GM21717 (cell line): ENCODE measurements at regions not wholly inside any gene's neighbourhood (a gene's known extent, or its start where the extent isn't known, plus 50 kb on each side); places are given as distances from the start of the nearest gene placed in this dataset.

Source experiments
- ATAC-seq: cut with Tn5 transposase; IDR thresholded peaks from one replicate; pipeline ENCODE4 v1.9.1; 2021; ENCODE audit warnings: mild to moderate bottlenecking, moderate library complexity; ENCODE audit not compliant: unreplicated experiment

GRCh38 chr15:48038221-48038620, 82.6 kb upstream of the SLC24A5 start:
- no peak for ATAC-seq

- ATAC-seq = no peak
Observed at GRCh38 chr15:48040166-48040817, 80.5 kb upstream of the SLC24A5 start.

- ATAC-seq = no peak
Observed at GRCh38 chr15:48041454-48041853, 79.3 kb upstream of the SLC24A5 start.

- ATAC-seq = no peak
Observed at GRCh38 chr15:48046813-48047438, 73.9 kb upstream of the SLC24A5 start.

- ATAC-seq = no peak
Observed at GRCh38 chr15:48049736-48050135, 71.1 kb upstream of the SLC24A5 start.

GRCh38 chr15:48052946-48053345, 67.8 kb upstream of the SLC24A5 start:
- ATAC-seq = no peak

- ATAC-seq = no peak
Observed at GRCh38 chr15:48058371-48058770, 62.4 kb upstream of the SLC24A5 start.

- no peak for ATAC-seq
Observed at GRCh38 chr15:48059791-48060190, 61.0 kb upstream of the SLC24A5 start.

- ATAC-seq = no peak
Observed at GRCh38 chr15:48060396-48060795, 60.4 kb upstream of the SLC24A5 start.

- no peak for ATAC-seq
Observed at GRCh38 chr15:48061605-48062004, 59.2 kb upstream of the SLC24A5 start.

- ATAC-seq = no peak
Observed at GRCh38 chr15:48062148-48062872, 58.5 kb upstream of the SLC24A5 start.

GRCh38 chr15:48063411-48063985, 57.3 kb upstream of the SLC24A5 start:
- no peak for ATAC-seq

- ATAC-seq = no peak
Observed at GRCh38 chr15:48064421-48064820, 56.4 kb upstream of the SLC24A5 start.

- no peak for ATAC-seq
Observed at GRCh38 chr15:48066456-48066855, 54.3 kb upstream of the SLC24A5 start.
